ENCODE measurements at regions not wholly inside any gene's neighbourhood (a gene's known extent, or its start where the extent isn't known, plus 50 kb on each side); places are given as distances from the start of the nearest gene placed in this dataset.

GRCh38 chr4:162938738-162939485 is 227.8 kb downstream of the NAF1 start:
- no peak for DNase-seq
- Histone ChIP-seq H3K27ac (no peak overlapping the region), H3K4me3 (no peak overlapping the region), H3K4me1 (replicated peaks in 1 of 2) (no peaks in the 10 kb centered on the region), H3K36me3 (replicated peaks in 1 of 2) (no peaks in the 10 kb centered on the region), H3K27me3 (no peaks in the 10 kb centered on the region), H3K9me3 (replicated peaks in 1 of 3) (no peaks in the 10 kb centered on the region)
- no peak for TF ChIP-seq CTCF (IDR thresholded peaks at IDR 0.05)
- TF ChIP-seq POLR2A (IDR thresholded peaks at IDR 0.05): no peak
- WGBS, 4 donors: 68 to 89% (median 79%) methylated on average over 1 of the region's 1 CpG
- intact Hi-C loops (cut with DNase I): no loop called here

GRCh38 chr4:162935214-162935613 is 231.5 kb downstream of the NAF1 start:
- TF ChIP-seq POLR2A (IDR thresholded peaks at IDR 0.05) (no peak), CTCF (IDR thresholded peaks at IDR 0.05) (no peak)

GRCh38 chr4:162931286-162931685 is 235.4 kb downstream of the NAF1 start:
- TF ChIP-seq CTCF (IDR thresholded peaks at IDR 0.05): no peak
- no peak for TF ChIP-seq POLR2A (IDR thresholded peaks at IDR 0.05)
- Histone ChIP-seq H3K36me3 (replicated peaks in 1 of 2) (no peaks in the 10 kb centered on the region), H3K27me3 (no peaks in the 10 kb centered on the region), H3K4me3 (no peak overlapping the region), H3K4me1 (replicated peaks in 1 of 2) (no peaks in the 10 kb centered on the region), H3K9me3 (replicated peaks in 1 of 3) (no peaks in the 10 kb centered on the region), H3K27ac (no peak overlapping the region)
- intact Hi-C loops (cut with DNase I): no loop called here
- no peak for DNase-seq
- WGBS, 4 donors: 48 to 57% (median 56%) methylated on average over 4 of the region's 4 CpGs

More at GRCh38 chr4:162935214-162935613, 231.5 kb downstream of the NAF1 start:
- no peak for DNase-seq
- no peak overlapping the region for H3K4me3 ChIP-seq
- no peaks in the 10 kb centered on the region for H3K4me1 ChIP-seq (replicated peaks in 1 of 2)
- no peak overlapping the region for H3K27ac ChIP-seq
- 73 to 83% (median 77%) methylated on average over 6 of the region's 6 CpGs for WGBS, 4 donors
- no peaks in the 10 kb centered on the region for H3K9me3 ChIP-seq (replicated peaks in 1 of 3)
- H3K36me3 ChIP-seq (replicated peaks in 1 of 2): no peaks in the 10 kb centered on the region
- intact Hi-C loops (cut with DNase I): no loop called here
- no peaks in the 10 kb centered on the region for H3K27me3 ChIP-seq

GRCh38 chr4:162921178-162921785 is 245.4 kb downstream of the NAF1 start:
- Histone ChIP-seq H3K4me3 (no peak overlapping the region), H3K4me1 (replicated peaks in 1 of 2) (no peaks in the 10 kb centered on the region), H3K27me3 (no peaks in the 10 kb centered on the region), H3K36me3 (replicated peaks in 1 of 2) (no peaks in the 10 kb centered on the region), H3K27ac (no peak overlapping the region), H3K9me3 (replicated peaks in 1 of 3) (no peaks in the 10 kb centered on the region)
- no peak for DNase-seq
- TF ChIP-seq POLR2A (IDR thresholded peaks at IDR 0.05): no peak
- TF ChIP-seq CTCF (IDR thresholded peaks at IDR 0.05): no peak
- WGBS, 4 donors: 70 to 71% (median 70%) methylated on average over 9 of the region's 9 CpGs
- intact Hi-C loops (cut with DNase I): no loop called here

All from adrenal gland (tissue), 9 donors.